GM18858 (cell line): ENCODE measurements at regions not wholly inside any gene's neighbourhood (a gene's known extent, or its start where the extent isn't known, plus 50 kb on each side); places are given as distances from the start of the nearest gene placed in this dataset.

Source experiments
- ATAC-seq: cut with Tn5 transposase; IDR thresholded peaks from one replicate; pipeline ENCODE4 v1.9.1; 2021; ENCODE audit not compliant: unreplicated experiment

- ATAC-seq, result no peak
Observed at GRCh38 chr13:61756031-61756430, 340.4 kb upstream of the PCDH20 start.

GRCh38 chr13:61751039-61751438 lies 335.4 kb upstream of the PCDH20 start:
- no peak for ATAC-seq

GRCh38 chr13:61738236-61738750 lies 322.6 kb upstream of the PCDH20 start:
- no peak for ATAC-seq

GRCh38 chr13:61734683-61735082 lies 319.0 kb upstream of the PCDH20 start:
- ATAC-seq, result no peak

GRCh38 chr13:61728471-61728870 lies 312.8 kb upstream of the PCDH20 start:
- ATAC-seq, result no peak

GRCh38 chr13:61727767-61728166 lies 312.1 kb upstream of the PCDH20 start:
- ATAC-seq, result no peak

- ATAC-seq, result no peak
Observed at GRCh38 chr13:61725806-61726205, 310.2 kb upstream of the PCDH20 start.

- ATAC-seq, result no peak
Observed at GRCh38 chr13:61722119-61722518, 306.5 kb upstream of the PCDH20 start.

GRCh38 chr13:61712621-61713020 lies 297.0 kb upstream of the PCDH20 start:
- ATAC-seq, result no peak

GRCh38 chr13:61709258-61709657 lies 293.6 kb upstream of the PCDH20 start:
- ATAC-seq, result no peak

- ATAC-seq, result no peak
Observed at GRCh38 chr13:61706899-61707298, 291.2 kb upstream of the PCDH20 start.

GRCh38 chr13:61700620-61701019 lies 285.0 kb upstream of the PCDH20 start:
- ATAC-seq, result no peak

GRCh38 chr13:61700181-61700580 lies 284.5 kb upstream of the PCDH20 start:
- no peak for ATAC-seq

GRCh38 chr13:61696676-61697075 lies 281.0 kb upstream of the PCDH20 start:
- no peak for ATAC-seq

- no peak for ATAC-seq
Observed at GRCh38 chr13:61695147-61695546, 279.5 kb upstream of the PCDH20 start.

- ATAC-seq, result no peak
Observed at GRCh38 chr13:61692691-61693090, 277.0 kb upstream of the PCDH20 start.

- no peak for ATAC-seq
Observed at GRCh38 chr13:61685682-61686012, 270.0 kb upstream of the PCDH20 start.

- no peak for ATAC-seq
Observed at GRCh38 chr13:61684976-61685681, 269.5 kb upstream of the PCDH20 start.

GRCh38 chr13:61672756-61673155 lies 257.1 kb upstream of the PCDH20 start:
- no peak for ATAC-seq

- ATAC-seq, result no peak
Observed at GRCh38 chr13:61670384-61671161, 254.9 kb upstream of the PCDH20 start.

GRCh38 chr13:61664801-61665705 lies 249.4 kb upstream of the PCDH20 start:
- ATAC-seq, result no peak
